AG10803 (cell line): ENCODE measurements at regions not wholly inside any gene's neighbourhood (a gene's known extent, or its start where the extent isn't known, plus 50 kb on each side); places are given as distances from the start of the nearest gene placed in this dataset.
"Not testable (repeated sequence)": the region's sequence is repeated elsewhere in the genome, so short reads cannot be mapped to it uniquely, and the experiment has no call there.

Experiments
- DNase-seq: peaks from one replicate; pipeline ENCODE4 v3.0.0; 2010; ENCODE audit warnings: low read depth
- H3K4me3 ChIP-seq: 2 replicates; pipeline ENCODE4 v1.5.1; 2011; ENCODE audit warnings: mild to moderate bottlenecking, low read length, control low read depth
- CTCF ChIP-seq: conservative IDR thresholded peaks from 2 replicates; pipeline ENCODE4 v1.5.1; 2011; ENCODE audit warnings: mild to moderate bottlenecking, low read length, control low read depth, inconsistent platforms

DNA sequence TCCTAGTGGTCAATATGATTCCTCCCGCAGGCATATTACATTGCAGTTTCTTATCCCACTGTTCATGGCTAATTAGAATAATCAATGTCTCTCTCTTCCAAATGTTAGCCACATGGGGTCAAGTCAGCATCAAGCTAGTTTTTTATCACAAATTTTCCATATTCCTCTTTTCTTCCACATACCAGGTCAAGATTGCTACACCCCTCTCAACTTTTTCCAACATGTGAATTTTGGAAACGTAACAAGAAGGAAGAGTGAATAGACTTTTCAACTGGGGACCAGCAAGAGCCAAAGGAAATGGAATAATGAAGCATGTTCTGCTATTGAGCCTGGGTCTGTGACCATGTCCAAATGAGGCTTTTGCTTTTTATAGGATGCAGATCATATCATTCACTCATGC, 65.1 kb downstream of the SOD2 start:
- H3K4me3 ChIP-seq: no peak overlapping the region
- DNase-seq: no peak
- TF ChIP-seq CTCF: no peak

DNA sequence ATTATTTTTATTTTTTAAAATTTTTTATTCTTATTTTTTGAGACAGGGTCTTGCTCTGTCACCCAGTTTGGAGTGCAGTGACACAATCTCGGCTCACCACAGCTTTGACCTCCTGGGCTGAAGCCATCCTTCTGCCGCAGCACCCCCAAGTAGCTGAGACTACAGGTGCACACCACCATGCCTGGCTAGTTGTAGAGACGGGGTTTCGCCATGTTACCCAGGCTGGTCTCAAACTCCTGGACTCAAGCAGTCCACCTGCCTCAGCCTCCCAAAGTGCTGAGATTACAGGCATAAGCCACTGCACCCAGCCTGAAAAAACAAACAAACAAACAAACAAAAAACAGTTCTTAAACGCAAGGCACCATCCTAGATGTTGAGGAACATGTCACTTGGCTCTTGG, 66.5 kb downstream of the SOD2 start:
- not testable (repeated sequence) for DNase-seq, H3K4me3 ChIP-seq

- H3K4me3 ChIP-seq: no peak overlapping the region
- no peak for DNase-seq
- no peak for TF ChIP-seq CTCF
These were observed 69.9 kb downstream of the SOD2 start for GRCh38 chr6:159623156-159623555.

DNA sequence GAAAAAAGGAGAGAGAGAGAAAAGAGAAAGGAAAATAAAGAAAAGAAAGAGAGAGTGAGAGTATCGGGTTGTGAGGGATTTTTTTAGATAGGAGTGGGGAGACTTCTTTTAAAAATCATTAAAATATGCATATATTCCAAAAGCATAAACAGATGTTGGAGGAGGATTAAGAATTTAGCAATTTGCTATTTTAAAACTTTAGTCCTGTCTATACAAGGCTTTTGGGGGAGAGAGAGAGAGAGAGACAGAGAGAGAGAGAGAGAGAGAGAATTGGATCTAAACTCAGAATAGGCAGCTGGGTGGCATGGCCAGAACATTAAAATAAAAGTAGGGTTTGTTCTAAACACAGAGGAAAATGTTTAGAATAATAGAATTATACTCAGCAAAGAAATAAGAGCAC, 72.1 kb downstream of the SOD2 start:
- no peak for DNase-seq
- no peak overlapping the region for H3K4me3 ChIP-seq
- no peak for TF ChIP-seq CTCF

DNA sequence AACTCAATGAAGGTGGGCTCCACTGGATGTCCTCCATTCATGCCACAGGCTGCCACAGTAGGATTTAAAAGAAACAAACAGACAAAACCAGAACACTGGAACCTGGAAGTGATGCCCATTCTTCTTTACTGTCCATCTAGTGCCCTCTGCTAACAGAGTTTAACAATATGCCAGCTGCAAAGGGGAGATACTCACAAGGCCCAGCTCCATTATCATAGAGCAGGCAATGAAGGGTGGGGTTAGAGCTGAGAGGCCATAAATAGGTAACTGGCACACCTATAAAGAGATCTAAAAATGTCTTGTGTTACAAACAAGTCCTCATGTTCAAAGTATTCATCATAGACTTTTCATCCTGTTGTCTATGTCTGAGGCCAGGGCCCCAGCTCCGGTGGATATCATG, 75.6 kb downstream of the SOD2 start:
- no peak overlapping the region for H3K4me3 ChIP-seq
- no peak for DNase-seq
- TF ChIP-seq CTCF: no peak

DNA sequence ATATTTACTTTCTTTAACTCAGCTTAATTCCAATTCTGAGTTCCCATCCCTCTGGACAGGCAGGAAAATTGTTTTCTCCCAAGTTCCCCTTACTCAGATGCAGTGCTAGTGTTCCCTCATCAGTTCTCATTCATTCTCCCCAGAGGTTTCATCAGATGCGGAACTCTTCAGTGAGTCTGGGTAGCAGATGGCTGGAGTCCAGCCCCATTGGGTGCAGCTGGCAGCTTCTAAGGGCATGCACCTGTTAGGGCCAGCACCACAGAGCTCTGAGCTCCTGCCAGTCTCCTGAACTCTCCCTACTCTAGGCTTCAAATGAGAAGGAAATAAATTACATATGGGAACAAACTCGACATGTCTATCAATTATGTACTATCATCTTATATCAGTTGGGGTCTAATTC, 76.6 kb downstream of the SOD2 start:
- TF ChIP-seq CTCF: no peak
- no peak overlapping the region for H3K4me3 ChIP-seq
- no peak for DNase-seq

- TF ChIP-seq CTCF: no peak
- DNase-seq: peak; percentile 25
- no peak overlapping the region for H3K4me3 ChIP-seq
These were observed 77.1 kb downstream of the SOD2 start for GRCh38 chr6:159615918-159616317.

DNA sequence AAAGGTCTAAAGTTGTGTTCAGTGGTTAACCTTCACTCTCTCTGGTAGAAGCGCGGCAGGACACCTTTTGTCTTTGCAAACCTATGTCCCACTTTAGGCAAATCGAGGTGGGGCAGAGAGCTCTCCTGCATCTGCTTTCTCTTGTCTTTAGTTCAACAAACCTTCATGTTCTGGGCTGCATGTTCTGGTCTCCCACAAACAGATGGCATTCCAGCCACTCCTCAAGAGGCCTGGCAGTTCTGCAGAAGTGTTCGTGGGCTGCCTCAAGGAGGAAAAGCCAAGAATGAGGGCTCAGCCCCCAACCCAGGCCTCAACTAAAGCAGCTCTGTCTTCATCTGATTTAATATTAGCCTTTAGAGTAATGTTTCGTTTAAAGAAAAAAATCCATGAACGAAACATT, 82.2 kb downstream of the SOD2 start:
- no peak for TF ChIP-seq CTCF
- no peak overlapping the region for H3K4me3 ChIP-seq
- no peak for DNase-seq
